Activated T-cell treated with anti-CD3 and anti-CD28 coated beads for 4 hours (primary cell): ENCODE measurements at regions not wholly inside any gene's neighbourhood (a gene's known extent, or its start where the extent isn't known, plus 50 kb on each side); places are given as distances from the start of the nearest gene placed in this dataset.
"Not testable (repeated sequence)": the region's sequence is repeated elsewhere in the genome, so short reads cannot be mapped to it uniquely, and the experiment has no call there.

Source experiments
- DNase-seq: peaks from one replicate; pipeline ENCODE4 v3.0.0-alpha.2; 2020

- no peak for DNase-seq
Measured at GRCh38 chr2:145750144-145750543, 1230.2 kb upstream of the ZEB2 start.

GRCh38 chr2:145749556-145749955, 1229.6 kb upstream of the ZEB2 start:
- DNase-seq, result no peak

GRCh38 chr2:145748927-145749326, 1229.0 kb upstream of the ZEB2 start:
- no peak for DNase-seq

- DNase-seq, result no peak
Measured at GRCh38 chr2:145747715-145748114, 1227.8 kb upstream of the ZEB2 start.

GRCh38 chr2:145745387-145745721, 1225.4 kb upstream of the ZEB2 start:
- DNase-seq, result not testable (repeated sequence)

- no peak for DNase-seq
Measured at GRCh38 chr2:145744541-145745386, 1224.8 kb upstream of the ZEB2 start.

GRCh38 chr2:145743011-145743410, 1223.1 kb upstream of the ZEB2 start:
- no peak for DNase-seq

- DNase-seq, result no peak
Measured at GRCh38 chr2:145741636-145742035, 1221.7 kb upstream of the ZEB2 start.

- DNase-seq, result no peak
Measured at GRCh38 chr2:145741181-145741580, 1221.3 kb upstream of the ZEB2 start.

GRCh38 chr2:145740302-145740701, 1220.4 kb upstream of the ZEB2 start:
- no peak for DNase-seq

GRCh38 chr2:145739681-145740080, 1219.8 kb upstream of the ZEB2 start:
- no peak for DNase-seq

- no peak for DNase-seq
Measured at GRCh38 chr2:145736871-145737270, 1217.0 kb upstream of the ZEB2 start.

- DNase-seq, result no peak
Measured at GRCh38 chr2:145731467-145731866, 1211.5 kb upstream of the ZEB2 start.

- no peak for DNase-seq
Measured at GRCh38 chr2:145729993-145730770, 1210.3 kb upstream of the ZEB2 start.

GRCh38 chr2:145729481-145729880, 1209.6 kb upstream of the ZEB2 start:
- DNase-seq, result no peak

- no peak for DNase-seq
Measured at GRCh38 chr2:145728511-145728910, 1208.6 kb upstream of the ZEB2 start.

- no peak for DNase-seq
Measured at GRCh38 chr2:145725876-145726275, 1206.0 kb upstream of the ZEB2 start.

- no peak for DNase-seq
Measured at GRCh38 chr2:145724311-145724898, 1204.5 kb upstream of the ZEB2 start.

- DNase-seq, result no peak
Measured at GRCh38 chr2:145723872-145724271, 1204.0 kb upstream of the ZEB2 start.

GRCh38 chr2:145721681-145722080, 1201.8 kb upstream of the ZEB2 start:
- DNase-seq, result no peak

GRCh38 chr2:145715601-145716000, 1195.7 kb upstream of the ZEB2 start:
- DNase-seq, result no peak

- no peak for DNase-seq
Measured at GRCh38 chr2:145710303-145710702, 1190.4 kb upstream of the ZEB2 start.

GRCh38 chr2:145702305-145702704, 1182.4 kb upstream of the ZEB2 start:
- DNase-seq, result no peak

- no peak for DNase-seq
Measured at GRCh38 chr2:145692971-145693478, 1173.1 kb upstream of the ZEB2 start.
